Islet of Langerhans (tissue), 1 donor: ENCODE measurements at regions not wholly inside any gene's neighbourhood (a gene's known extent, or its start where the extent isn't known, plus 50 kb on each side); places are given as distances from the start of the nearest gene placed in this dataset.
"Not testable (repeated sequence)": the region's sequence is repeated elsewhere in the genome, so short reads cannot be mapped to it uniquely, and the experiment has no call there.

Experiments used
- FAIRE-seq: peaks from one replicate; lab custom pipeline; 2011; peaks lifted over from hg19 to GRCh38; lab: Jason Lieb, UNC

- no peak for FAIRE-seq
Measured at GRCh38 chr5:105146867-105147266, 1584.3 kb upstream of the NUDT12 start.

GRCh38 chr5:105145152-105145551, 1582.6 kb upstream of the NUDT12 start:
- no peak for FAIRE-seq

GRCh38 chr5:105134328-105134727, 1571.7 kb upstream of the NUDT12 start:
- FAIRE-seq, result no peak

GRCh38 chr5:105133087-105133486, 1570.5 kb upstream of the NUDT12 start:
- no peak for FAIRE-seq

GRCh38 chr5:105132581-105132980, 1570.0 kb upstream of the NUDT12 start:
- FAIRE-seq, result no peak

GRCh38 chr5:105131045-105131444, 1568.5 kb upstream of the NUDT12 start:
- no peak for FAIRE-seq

- FAIRE-seq, result no peak
Measured at GRCh38 chr5:105101577-105101976, 1539.0 kb upstream of the NUDT12 start.

- FAIRE-seq, result no peak
Measured at GRCh38 chr5:105088961-105089360, 1526.4 kb upstream of the NUDT12 start.

GRCh38 chr5:105088102-105088501, 1525.5 kb upstream of the NUDT12 start:
- FAIRE-seq, result no peak

GRCh38 chr5:105057893-105058292, 1495.3 kb upstream of the NUDT12 start:
- no peak for FAIRE-seq

- no peak for FAIRE-seq
Measured at GRCh38 chr5:105057001-105057436, 1494.4 kb upstream of the NUDT12 start.

GRCh38 chr5:105054406-105054805, 1491.8 kb upstream of the NUDT12 start:
- FAIRE-seq, result no peak

GRCh38 chr5:105042623-105043022, 1480.0 kb upstream of the NUDT12 start:
- no peak for FAIRE-seq

GRCh38 chr5:105036814-105037213, 1474.2 kb upstream of the NUDT12 start:
- FAIRE-seq, result not testable (repeated sequence)

- no peak for FAIRE-seq
Measured at GRCh38 chr5:105034401-105034763, 1471.8 kb upstream of the NUDT12 start.

GRCh38 chr5:105033637-105034400, 1471.2 kb upstream of the NUDT12 start:
- FAIRE-seq, result no peak

GRCh38 chr5:105032917-105033316, 1470.3 kb upstream of the NUDT12 start:
- no peak for FAIRE-seq

- no peak for FAIRE-seq
Measured at GRCh38 chr5:105030153-105030552, 1467.6 kb upstream of the NUDT12 start.

- no peak for FAIRE-seq
Measured at GRCh38 chr5:105015098-105015497, 1452.5 kb upstream of the NUDT12 start.

- FAIRE-seq, result no peak
Measured at GRCh38 chr5:104998572-104998971, 1436.0 kb upstream of the NUDT12 start.

- FAIRE-seq, result no peak
Measured at GRCh38 chr5:104998169-104998568, 1435.6 kb upstream of the NUDT12 start.

- no peak for FAIRE-seq
Measured at GRCh38 chr5:104987074-104987473, 1424.5 kb upstream of the NUDT12 start.

- FAIRE-seq, result no peak
Measured at GRCh38 chr5:104977529-104977928, 1414.9 kb upstream of the NUDT12 start.

GRCh38 chr5:104967806-104968410, 1405.3 kb upstream of the NUDT12 start:
- FAIRE-seq, result no peak
